Esophagus squamous epithelium (tissue), 5 donors: ENCODE measurements at regions not wholly inside any gene's neighbourhood (a gene's known extent, or its start where the extent isn't known, plus 50 kb on each side); places are given as distances from the start of the nearest gene placed in this dataset.

ENCODE experiments used
- DNase-seq: peaks from one replicate; lab custom pipeline; 2025; lab: John Stamatoyannopoulos, UW
- H3K27ac ChIP-seq, 4 donors: fragments of 200-600 bp; sonication (generic); one replicate each; pipeline ENCODE4 v1.5.1; 2016 to 2019; ENCODE audit warnings: mild to moderate bottlenecking in 1 of 4
- H3K27me3 ChIP-seq, 4 donors: fragments of 200-600 bp; sonication (generic); 1 replicate in 3 of 4; 2 replicates in 1 of 4; pipeline versions ENCODE4 v1.5.1 to v1.6.0; 2017 to 2021; ENCODE audit warnings: antibody characterized with exemption in 1 of 4
- H3K36me3 ChIP-seq, 3 donors: fragments of 200-600 bp; sonication (generic); one replicate each; pipeline ENCODE4 v1.5.1; 2016 to 2019
- H3K4me1 ChIP-seq, 3 donors: fragments of 200-600 bp; sonication (generic); one replicate each; pipeline ENCODE4 v1.5.1; 2017 to 2019
- H3K4me3 ChIP-seq, 4 donors: fragments of 200-600 bp; sonication (generic); 1 replicate in 3 of 4; 2 replicates in 1 of 4; pipeline ENCODE4 v1.5.1; 2016 to 2019; ENCODE audit warnings: mild to moderate bottlenecking in 2 of 4, moderate library complexity in 1 of 4
- H3K9me3 ChIP-seq, 3 donors: fragments of 200-600 bp; sonication (generic); one replicate each; pipeline ENCODE4 v1.5.1; 2016 to 2019
- CTCF ChIP-seq, 6 experiments: fragments of 450-650 bp in 4 of 6; fragments of 200-600 bp in 2 of 6; sonication (generic) in 2 of 6; IDR thresholded peaks; one replicate each; pipeline ENCODE4 v1.5.1; 2016 to 2019; ENCODE audit warnings: antibody characterized with exemption in 6 of 6, mild to moderate bottlenecking in 4 of 6, moderate library complexity in 4 of 6
- POLR2A ChIP-seq, 4 donors: fragments of 450-650 bp; IDR thresholded peaks; one replicate each; pipeline ENCODE4 v1.6.1; 2017; ENCODE audit warnings: antibody characterized with exemption in 4 of 4, mild to moderate bottlenecking in 4 of 4, moderate library complexity in 3 of 4
- WGBS, 2 donors: methylation state at CpG; one replicate each; pipeline ENCODE4 v1.1.5; 2018; 5-methylcytosine and 5-hydroxymethylcytosine counted together
- intact Hi-C: fragments of 100-400 bp; cut with DNase I; formaldehyde crosslinking; loops from one replicate; pipeline ENCODE4 v1.15.0; 2022
- donor health status: DM: yes; HTN: yes; CAD: no.

DNA sequence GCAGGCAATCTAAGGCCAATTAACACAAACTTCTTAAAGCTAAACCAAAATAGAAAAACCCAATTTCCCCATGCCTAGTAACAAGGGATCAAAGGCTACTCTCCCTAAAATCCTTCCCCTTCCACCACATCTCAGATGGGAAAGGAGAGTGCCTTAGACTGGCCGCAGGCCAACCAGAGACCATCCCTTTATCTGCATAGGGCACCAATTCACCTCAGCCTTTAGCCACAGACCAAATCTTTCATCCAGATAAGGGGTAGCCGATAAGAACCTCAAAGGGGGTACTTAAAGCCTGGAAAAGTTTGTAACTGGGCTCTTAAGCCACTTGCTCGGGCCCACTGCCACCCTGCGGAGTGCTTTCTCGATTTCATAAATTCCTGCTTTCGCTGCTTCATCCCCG, 68.3 kb downstream of the TEX13C start:
- Histone ChIP-seq H3K27me3 (no peaks in the 10 kb centered on the region), H3K9me3 (no peaks in the 10 kb centered on the region), H3K4me1 (no peaks in the 10 kb centered on the region), H3K36me3 (no peaks in the 10 kb centered on the region), H3K27ac (no peak overlapping the region), H3K4me3 (no peak overlapping the region)
- no peak for DNase-seq
- 64 to 69% methylated on average over 6 to 7 of the region's 7 CpGs for WGBS, 2 donors
- no peak for TF ChIP-seq CTCF (IDR thresholded peaks at IDR 0.05)
- no peak for TF ChIP-seq POLR2A (IDR thresholded peaks at IDR 0.05)
- intact Hi-C loops: no loop called here

DNA sequence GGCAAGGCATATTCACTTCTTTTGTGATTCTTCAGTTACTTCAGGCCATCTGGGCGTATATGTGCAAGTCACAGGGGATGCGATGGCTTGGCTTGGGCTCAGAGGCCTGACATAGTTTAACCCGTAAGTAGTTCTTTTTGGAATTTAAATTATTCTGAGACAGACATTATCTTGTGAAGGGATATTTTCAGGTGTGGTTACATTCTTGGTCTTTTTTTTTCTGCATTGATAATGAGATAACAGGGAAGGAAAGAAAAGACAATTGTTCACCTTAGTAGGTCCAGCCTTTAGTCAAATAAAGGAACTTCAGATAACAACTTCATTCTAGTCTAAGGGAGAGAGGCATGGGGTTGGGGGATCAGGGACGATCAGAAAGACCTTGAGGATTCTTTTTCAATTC, 74.8 kb downstream of the TEX13C start:
- Histone ChIP-seq H3K36me3 (no peaks in the 10 kb centered on the region), H3K27ac (no peak overlapping the region), H3K4me3 (no peak overlapping the region), H3K9me3 (no peaks in the 10 kb centered on the region), H3K27me3 (no peaks in the 10 kb centered on the region), H3K4me1 (no peaks in the 10 kb centered on the region)
- no peak for DNase-seq
- TF ChIP-seq POLR2A (IDR thresholded peaks at IDR 0.05): no peak
- no peak for TF ChIP-seq CTCF (IDR thresholded peaks at IDR 0.05)
- 80% methylated on average over 4 of the region's 4 CpGs; no CpG with 5 or more reads in 1 of the 2 donors for WGBS, 2 donors
- intact Hi-C loops: no loop called here

DNA sequence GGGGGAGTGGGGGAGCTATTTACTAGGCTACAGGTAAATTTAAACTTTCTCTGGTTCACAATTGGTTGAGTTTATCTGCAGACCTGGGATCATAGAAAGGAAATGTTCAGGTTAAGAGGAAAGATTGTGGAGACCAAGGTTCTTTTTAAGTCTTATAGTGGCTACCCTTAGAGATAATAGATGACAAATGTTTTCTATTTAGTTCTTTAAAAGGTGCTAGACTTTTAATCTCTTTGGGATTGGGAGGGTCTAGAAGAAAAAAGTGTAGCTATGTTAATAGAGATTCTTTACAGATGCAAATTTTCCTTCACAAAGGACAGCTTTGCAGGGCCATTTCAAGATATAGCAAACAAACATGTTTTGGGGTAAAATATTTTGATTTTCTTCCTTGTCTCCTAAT, 76.0 kb downstream of the TEX13C start:
- TF ChIP-seq CTCF (IDR thresholded peaks at IDR 0.05) (no peak), POLR2A (IDR thresholded peaks at IDR 0.05) (no peak)
- Histone ChIP-seq H3K27me3 (no peaks in the 10 kb centered on the region), H3K4me3 (no peak overlapping the region), H3K36me3 (no peaks in the 10 kb centered on the region), H3K9me3 (no peaks in the 10 kb centered on the region), H3K4me1 (no peaks in the 10 kb centered on the region), H3K27ac (no peak overlapping the region)
- intact Hi-C loops: no loop called here
- DNase-seq: no peak

DNA sequence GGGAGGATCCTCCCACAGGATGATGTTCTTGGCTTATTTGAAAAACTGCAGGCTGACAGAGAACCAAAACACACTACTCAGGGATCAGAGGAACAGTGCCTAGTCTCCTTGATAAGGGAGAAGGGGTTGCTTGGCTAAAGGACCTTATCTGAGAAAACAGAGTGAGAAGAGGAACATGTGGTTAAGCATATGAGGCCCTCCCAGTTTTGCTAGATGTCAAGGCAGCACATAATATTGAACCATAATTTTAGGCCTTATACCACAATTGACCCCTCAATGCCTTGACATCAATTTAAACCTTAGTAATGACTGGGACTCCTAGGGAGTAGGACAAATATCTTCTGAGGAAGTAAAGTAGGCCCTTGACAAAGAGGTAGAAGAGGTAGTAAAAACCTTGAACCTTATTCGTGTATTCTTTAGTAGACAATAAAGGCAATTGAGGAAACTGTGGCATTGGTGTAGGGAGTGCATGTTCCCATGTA, 79.3 kb downstream of the TEX13C start:
- Histone ChIP-seq H3K4me3 (no peak overlapping the region), H3K27me3 (no peaks in the 10 kb centered on the region), H3K4me1 (no peaks in the 10 kb centered on the region), H3K9me3 (no peaks in the 10 kb centered on the region), H3K27ac (no peak overlapping the region), H3K36me3 (no peaks in the 10 kb centered on the region)
- DNase-seq: no peak
- intact Hi-C loops: no loop called here
- WGBS, 2 donors: 52 to 58% methylated on average over 1 of the region's 1 CpG
- TF ChIP-seq POLR2A (IDR thresholded peaks at IDR 0.05) (no peak), CTCF (IDR thresholded peaks at IDR 0.05) (no peak)

- no peak overlapping the region for H3K4me3 ChIP-seq
- WGBS, 2 donors: 78 to 87% methylated on average over 1 to 2 of the region's 2 CpGs
- no peaks in the 10 kb centered on the region for H3K36me3 ChIP-seq
- TF ChIP-seq POLR2A (IDR thresholded peaks at IDR 0.05): no peak
- no peak for TF ChIP-seq CTCF (IDR thresholded peaks at IDR 0.05)
- no peaks in the 10 kb centered on the region for H3K9me3 ChIP-seq
- no peaks in the 10 kb centered on the region for H3K27me3 ChIP-seq
- no peak for DNase-seq
- H3K27ac ChIP-seq: no peak overlapping the region
- H3K4me1 ChIP-seq: no peaks in the 10 kb centered on the region
- intact Hi-C loops: no loop called here
Measured at GRCh38 chrX:125402807-125403206, 83.1 kb downstream of the TEX13C start.
